Kasumi-1 (cell line): ENCODE measurements at regions not wholly inside any gene's neighbourhood (a gene's known extent, or its start where the extent isn't known, plus 50 kb on each side); places are given as distances from the start of the nearest gene placed in this dataset.
"Not testable (repeated sequence)": the region's sequence is repeated elsewhere in the genome, so short reads cannot be mapped to it uniquely, and the experiment has no call there.

Source experiments
- DNase-seq, 2 experiments: peaks; one replicate each; lab custom pipeline; 2025; lab: John Stamatoyannopoulos, UW

GRCh38 chr9:134561427-134562145, 80.0 kb upstream of the COL5A1 start:
- no peak for DNase-seq

- DNase-seq = no peak
Measured at GRCh38 chr9:134562146-134562849, 79.3 kb upstream of the COL5A1 start.

- DNase-seq = no peak
Measured at GRCh38 chr9:134563397-134563796, 78.2 kb upstream of the COL5A1 start.

GRCh38 chr9:134564431-134565170, 77.0 kb upstream of the COL5A1 start:
- no peak for DNase-seq

GRCh38 chr9:134565316-134565915, 76.2 kb upstream of the COL5A1 start:
- DNase-seq = no peak

GRCh38 chr9:134566196-134566847, 75.3 kb upstream of the COL5A1 start:
- no peak for DNase-seq

GRCh38 chr9:134566936-134567335, 74.7 kb upstream of the COL5A1 start:
- DNase-seq = no peak

GRCh38 chr9:134568116-134568515, 73.5 kb upstream of the COL5A1 start:
- no peak for DNase-seq

- no peak for DNase-seq
Measured at GRCh38 chr9:134568811-134569210, 72.8 kb upstream of the COL5A1 start.

- DNase-seq = no peak
Measured at GRCh38 chr9:134569626-134570025, 72.0 kb upstream of the COL5A1 start.

- no peak for DNase-seq
Measured at GRCh38 chr9:134570151-134570621, 71.4 kb upstream of the COL5A1 start.

GRCh38 chr9:134570711-134571325, 70.8 kb upstream of the COL5A1 start:
- no peak for DNase-seq

- DNase-seq = no peak
Measured at GRCh38 chr9:134571326-134571931, 70.2 kb upstream of the COL5A1 start.

- DNase-seq = no peak
Measured at GRCh38 chr9:134571946-134572917, 69.4 kb upstream of the COL5A1 start.

- not testable (repeated sequence) for DNase-seq
Measured at GRCh38 chr9:134574686-134575085, 66.9 kb upstream of the COL5A1 start.

GRCh38 chr9:134575103-134575900, 66.3 kb upstream of the COL5A1 start:
- no peak for DNase-seq

- no peak for DNase-seq
Measured at GRCh38 chr9:134575901-134576176, 65.8 kb upstream of the COL5A1 start.

- DNase-seq = no peak
Measured at GRCh38 chr9:134585021-134585561, 56.5 kb upstream of the COL5A1 start.
